ENCODE measurements at regions not wholly inside any gene's neighbourhood (a gene's known extent, or its start where the extent isn't known, plus 50 kb on each side); places are given as distances from the start of the nearest gene placed in this dataset.

DNA sequence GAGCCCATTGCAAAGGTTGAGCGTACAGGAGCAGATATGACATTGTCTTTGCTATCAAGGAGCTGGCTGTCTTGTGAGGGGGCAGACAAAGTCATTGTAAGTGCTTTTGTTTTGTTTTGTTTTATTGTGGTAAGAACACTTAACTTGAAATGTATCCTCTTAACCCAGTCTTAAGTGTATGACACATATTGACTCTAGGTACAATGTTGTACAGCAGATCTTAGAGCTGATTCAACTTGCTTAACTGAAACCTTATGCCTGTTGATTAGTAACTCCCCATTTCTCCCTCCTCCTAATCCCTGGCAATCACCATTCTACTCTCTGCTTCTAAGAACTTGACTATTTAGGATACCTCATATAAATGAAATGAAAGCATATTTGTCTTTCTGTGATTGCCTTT lies 429.0 kb downstream of the BMP2 start:
- Mint-ChIP-seq H3K27ac (no peak overlapping the region), H3K9me3 (peaks cover 38% of the 10 kb centered on the region), H3K4me1 (ENCODE audit: low read depth) (no peaks in the 10 kb centered on the region), H3K36me3 (ENCODE audit: low read depth) (no peaks in the 10 kb centered on the region), H3K4me3 (no peak overlapping the region), H3K27me3 (ENCODE audit: insufficient read depth) (no peaks in the 10 kb centered on the region)
- no peak for DNase-seq
- TF ChIP-seq, protein P1, sequence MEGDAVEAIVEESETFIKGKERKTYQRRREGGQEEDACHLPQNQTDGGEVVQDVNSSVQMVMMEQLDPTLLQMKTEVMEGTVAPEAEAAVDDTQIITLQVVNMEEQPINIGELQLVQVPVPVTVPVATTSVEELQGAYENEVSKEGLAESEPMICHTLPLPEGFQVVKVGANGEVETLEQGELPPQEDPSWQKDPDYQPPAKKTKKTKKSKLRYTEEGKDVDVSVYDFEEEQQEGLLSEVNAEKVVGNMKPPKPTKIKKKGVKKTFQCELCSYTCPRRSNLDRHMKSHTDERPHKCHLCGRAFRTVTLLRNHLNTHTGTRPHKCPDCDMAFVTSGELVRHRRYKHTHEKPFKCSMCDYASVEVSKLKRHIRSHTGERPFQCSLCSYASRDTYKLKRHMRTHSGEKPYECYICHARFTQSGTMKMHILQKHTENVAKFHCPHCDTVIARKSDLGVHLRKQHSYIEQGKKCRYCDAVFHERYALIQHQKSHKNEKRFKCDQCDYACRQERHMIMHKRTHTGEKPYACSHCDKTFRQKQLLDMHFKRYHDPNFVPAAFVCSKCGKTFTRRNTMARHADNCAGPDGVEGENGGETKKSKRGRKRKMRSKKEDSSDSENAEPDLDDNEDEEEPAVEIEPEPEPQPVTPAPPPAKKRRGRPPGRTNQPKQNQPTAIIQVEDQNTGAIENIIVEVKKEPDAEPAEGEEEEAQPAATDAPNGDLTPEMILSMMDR (IDR thresholded peaks at IDR 0.05): no peak

DNA sequence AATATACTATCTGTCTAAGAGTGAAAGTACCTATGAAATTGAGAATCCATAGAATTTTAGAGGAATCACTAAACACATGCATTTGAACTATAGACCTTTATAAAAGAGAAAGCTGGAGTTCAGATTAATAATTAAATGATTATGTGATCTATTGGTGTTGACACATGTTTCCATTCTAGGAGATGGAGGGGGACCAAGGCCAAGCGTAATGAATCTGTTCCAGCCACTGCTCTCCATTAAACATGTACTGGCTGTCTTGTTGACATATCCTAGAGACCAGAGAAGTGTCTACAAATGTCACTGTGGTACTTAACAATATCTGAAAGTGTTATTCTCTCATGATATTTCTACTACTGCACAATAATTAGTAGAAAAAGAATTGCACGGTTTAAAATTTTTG lies 432.4 kb downstream of the BMP2 start:
- Mint-ChIP-seq H3K27ac (no peak overlapping the region), H3K36me3 (ENCODE audit: low read depth) (no peaks in the 10 kb centered on the region), H3K9me3 (peaks cover 33% of the 10 kb centered on the region), H3K4me1 (ENCODE audit: low read depth) (no peaks in the 10 kb centered on the region), H3K4me3 (no peak overlapping the region), H3K27me3 (ENCODE audit: insufficient read depth) (no peaks in the 10 kb centered on the region)
- no peak for DNase-seq
- TF ChIP-seq, protein P1 (IDR thresholded peaks at IDR 0.05): no peak

DNA sequence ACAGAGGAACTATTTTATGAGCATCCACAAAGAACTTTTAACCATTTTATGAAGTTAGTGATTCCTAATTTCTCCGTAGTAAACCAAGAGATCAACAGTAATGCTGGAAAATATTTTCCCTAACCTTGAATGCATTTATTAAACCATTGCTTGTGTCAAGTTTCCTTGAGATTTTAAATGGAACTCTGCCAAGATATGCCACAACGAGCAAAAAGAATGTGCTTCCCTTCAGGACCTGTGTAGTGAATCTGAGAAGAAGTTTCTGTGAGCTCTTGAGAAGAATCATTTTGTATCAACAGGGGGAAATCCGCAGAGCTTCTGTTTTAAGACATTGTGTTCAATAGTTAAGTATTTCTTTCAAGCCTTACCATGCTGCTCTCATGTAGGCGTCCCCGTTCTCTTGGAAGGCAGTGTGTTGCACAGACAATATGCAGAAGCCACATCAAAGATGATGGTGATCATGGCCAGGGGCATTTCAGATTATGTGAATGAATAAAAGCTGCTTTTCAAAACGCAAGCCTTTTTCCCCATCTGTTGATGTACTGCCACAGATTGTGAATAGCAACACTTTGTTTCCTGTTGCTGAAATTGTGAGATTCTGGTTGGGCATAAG lies 439.8 kb downstream of the BMP2 start:
- TF ChIP-seq, protein P1 (IDR thresholded peaks at IDR 0.05): no peak
- peaks cover 66% of the 10 kb centered on the region for H3K9me3 Mint-ChIP-seq
- H3K4me3 Mint-ChIP-seq: no peak overlapping the region
- no peaks in the 10 kb centered on the region for H3K4me1 Mint-ChIP-seq (ENCODE audit: low read depth)
- no peaks in the 10 kb centered on the region for H3K27me3 Mint-ChIP-seq (ENCODE audit: insufficient read depth)
- no peak overlapping the region for H3K27ac Mint-ChIP-seq
- no peak for DNase-seq
- H3K36me3 Mint-ChIP-seq (ENCODE audit: low read depth): no peaks in the 10 kb centered on the region

DNA sequence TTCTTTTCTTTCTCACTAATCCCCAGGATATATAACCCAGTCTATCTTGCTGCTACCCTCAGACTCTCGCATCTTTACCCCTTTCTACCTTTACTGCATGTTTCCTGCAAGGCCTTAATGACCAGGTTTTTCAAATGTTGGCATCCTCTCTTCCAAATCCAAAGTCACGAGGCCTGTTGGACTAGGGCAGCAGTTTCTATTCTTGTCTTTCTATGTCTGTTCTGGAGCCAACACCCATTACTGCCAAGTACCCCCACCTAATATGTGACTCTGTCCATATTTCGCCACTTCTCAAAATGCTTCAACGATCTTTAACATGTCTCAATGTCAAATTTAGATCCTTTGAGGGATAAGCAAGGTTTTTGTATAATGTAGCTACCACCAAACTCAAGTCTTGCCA lies 443.4 kb downstream of the BMP2 start:
- H3K27me3 Mint-ChIP-seq (ENCODE audit: insufficient read depth): no peaks in the 10 kb centered on the region
- no peaks in the 10 kb centered on the region; the same call in 1 of the 2 replicates for H3K36me3 Mint-ChIP-seq (ENCODE audit: low read depth)
- H3K4me1 Mint-ChIP-seq (ENCODE audit: low read depth): no peaks in the 10 kb centered on the region
- H3K27ac Mint-ChIP-seq: no peak overlapping the region
- H3K4me3 Mint-ChIP-seq: no peak overlapping the region
- DNase-seq: no peak
- TF ChIP-seq, protein P1 (IDR thresholded peaks at IDR 0.05): no peak
- peaks cover 66% of the 10 kb centered on the region for H3K9me3 Mint-ChIP-seq

DNA sequence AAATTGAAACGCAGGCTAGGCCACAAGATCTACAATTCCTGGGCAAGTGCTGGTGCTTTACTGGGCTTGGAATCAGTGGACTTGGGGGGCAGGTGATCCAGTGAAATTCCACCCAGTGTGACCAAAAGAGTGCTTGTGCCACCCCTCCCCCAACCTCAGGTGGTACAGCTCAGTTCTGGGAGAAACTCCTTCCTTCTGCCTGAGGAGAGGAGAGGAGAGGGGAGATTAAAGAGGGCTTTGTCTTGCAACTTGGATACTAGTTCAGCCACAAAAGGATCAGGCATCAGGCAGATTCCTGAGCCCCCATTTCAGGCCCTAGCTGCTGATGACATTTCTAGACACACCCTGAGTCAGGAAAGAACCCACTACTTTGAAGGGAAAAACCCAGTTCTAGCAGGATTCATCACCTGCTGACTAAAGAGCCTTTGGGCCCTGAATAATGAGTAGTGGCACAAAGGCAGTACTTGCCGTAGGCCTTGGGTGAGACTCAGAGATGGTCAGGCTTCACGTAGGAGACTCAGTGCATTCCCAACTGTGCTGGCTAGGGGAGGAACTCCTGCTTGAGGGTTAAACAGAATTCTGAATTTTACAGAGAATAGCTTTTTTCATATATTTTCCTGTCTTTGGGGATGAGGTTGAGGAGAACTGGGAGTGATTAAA lies 446.7 kb downstream of the BMP2 start:
- H3K9me3 Mint-ChIP-seq: peaks cover 59% of the 10 kb centered on the region
- no peak overlapping the region for H3K27ac Mint-ChIP-seq
- H3K27me3 Mint-ChIP-seq (ENCODE audit: insufficient read depth): no peaks in the 10 kb centered on the region; the same call in 1 of the 2 replicates
- DNase-seq: no peak
- no peaks in the 10 kb centered on the region; the same call in 1 of the 2 replicates for H3K36me3 Mint-ChIP-seq (ENCODE audit: low read depth)
- H3K4me1 Mint-ChIP-seq (ENCODE audit: low read depth): no peaks in the 10 kb centered on the region
- TF ChIP-seq, protein P1 (IDR thresholded peaks at IDR 0.05): no peak
- H3K4me3 Mint-ChIP-seq: no peak overlapping the region

Measured in HFFc6 (cell line).